Effector memory CD4-positive, alpha-beta T cell (primary cell): ENCODE measurements at regions not wholly inside any gene's neighbourhood (a gene's known extent, or its start where the extent isn't known, plus 50 kb on each side); places are given as distances from the start of the nearest gene placed in this dataset.

ENCODE experiments used
- DNase-seq, 3 donors: peaks; one replicate each; pipeline ENCODE4 v3.0.0-alpha.2; 2020
- H3K27ac ChIP-seq: 2 replicates; pipeline ENCODE4 v1.7.0; 2013; ENCODE audit warnings: mild to moderate bottlenecking, low read length, moderate library complexity; ENCODE audit not compliant: insufficient read depth, poor library complexity, severe bottlenecking
- H3K27me3 ChIP-seq: replicated peaks from 2 replicates; pipeline ENCODE4 v1.7.0; 2013; ENCODE audit warnings: mild to moderate bottlenecking, low read length; ENCODE audit not compliant: insufficient read depth, control insufficient read depth, poor library complexity, severe bottlenecking
- H3K36me3 ChIP-seq: 2 replicates; pipeline ENCODE4 v1.7.0; 2013; ENCODE audit warnings: mild to moderate bottlenecking, low read length, moderate library complexity; ENCODE audit not compliant: control insufficient read depth, insufficient read depth
- H3K4me1 ChIP-seq: 2 replicates; pipeline ENCODE4 v1.7.0; 2013; ENCODE audit warnings: low read length, mild to moderate bottlenecking; ENCODE audit not compliant: control insufficient read depth, insufficient read depth, poor library complexity, severe bottlenecking
- H3K4me3 ChIP-seq: 2 replicates; pipeline ENCODE4 v1.7.0; 2013; ENCODE audit warnings: low read length, low read depth, mild to moderate bottlenecking; ENCODE audit not compliant: insufficient read depth, poor library complexity, severe bottlenecking
- H3K9me3 ChIP-seq: 2 replicates; pipeline ENCODE4 v1.7.0; 2013; ENCODE audit warnings: mild to moderate bottlenecking, low read length, moderate library complexity; ENCODE audit not compliant: control insufficient read depth

- no peak overlapping the region for H3K27ac ChIP-seq
Observed at GRCh38 chr15:95295896-95296625, 1034.4 kb upstream of the NR2F2 start.

GRCh38 chr15:95296643-95297042 lies 1033.9 kb upstream of the NR2F2 start:
- DNase-seq, result no peak
- Histone ChIP-seq H3K4me1 (no peaks in the 10 kb centered on the region), H3K9me3 (no peaks in the 10 kb centered on the region), H3K27ac (no peak overlapping the region), H3K4me3 (no peak overlapping the region), H3K36me3 (no peaks in the 10 kb centered on the region), H3K27me3 (no peaks in the 10 kb centered on the region)

More at GRCh38 chr15:95295896-95296625, 1034.4 kb upstream of the NR2F2 start:
- H3K9me3 ChIP-seq, result no peaks in the 10 kb centered on the region
- no peak overlapping the region for H3K4me3 ChIP-seq
- H3K27me3 ChIP-seq, result no peaks in the 10 kb centered on the region
- no peak for DNase-seq
- H3K36me3 ChIP-seq, result no peaks in the 10 kb centered on the region
- H3K4me1 ChIP-seq, result no peaks in the 10 kb centered on the region

- H3K4me3 ChIP-seq, result no peak overlapping the region
- H3K36me3 ChIP-seq, result no peaks in the 10 kb centered on the region
- no peak overlapping the region for H3K27ac ChIP-seq
- H3K4me1 ChIP-seq, result no peaks in the 10 kb centered on the region
- DNase-seq, result no peak
- H3K9me3 ChIP-seq, result no peaks in the 10 kb centered on the region
- H3K27me3 ChIP-seq, result no peaks in the 10 kb centered on the region
Observed at GRCh38 chr15:95298729-95299128, 1031.8 kb upstream of the NR2F2 start.

GRCh38 chr15:95300958-95301357 lies 1029.5 kb upstream of the NR2F2 start:
- no peak for DNase-seq
- no peaks in the 10 kb centered on the region for H3K9me3 ChIP-seq
- no peaks in the 10 kb centered on the region for H3K4me1 ChIP-seq

GRCh38 chr15:95302206-95302605 lies 1028.3 kb upstream of the NR2F2 start:
- Histone ChIP-seq H3K27me3 (no peaks in the 10 kb centered on the region), H3K9me3 (no peaks in the 10 kb centered on the region), H3K4me3 (no peak overlapping the region), H3K4me1 (no peaks in the 10 kb centered on the region), H3K36me3 (no peaks in the 10 kb centered on the region), H3K27ac (no peak overlapping the region)
- no peak for DNase-seq

More at GRCh38 chr15:95300958-95301357, 1029.5 kb upstream of the NR2F2 start:
- Histone ChIP-seq H3K36me3 (no peaks in the 10 kb centered on the region), H3K27me3 (no peaks in the 10 kb centered on the region), H3K4me3 (no peak overlapping the region), H3K27ac (no peak overlapping the region)

GRCh38 chr15:95302809-95303208 lies 1027.7 kb upstream of the NR2F2 start:
- H3K27me3 ChIP-seq, result no peaks in the 10 kb centered on the region
- no peaks in the 10 kb centered on the region for H3K36me3 ChIP-seq

GRCh38 chr15:95303713-95304112 lies 1026.8 kb upstream of the NR2F2 start:
- no peaks in the 10 kb centered on the region for H3K4me1 ChIP-seq
- no peak overlapping the region for H3K4me3 ChIP-seq

More at GRCh38 chr15:95302809-95303208, 1027.7 kb upstream of the NR2F2 start:
- Histone ChIP-seq H3K27ac (no peak overlapping the region), H3K4me3 (no peak overlapping the region), H3K9me3 (no peaks in the 10 kb centered on the region), H3K4me1 (no peaks in the 10 kb centered on the region)
- no peak for DNase-seq

GRCh38 chr15:95304151-95304946 lies 1026.2 kb upstream of the NR2F2 start:
- Histone ChIP-seq H3K27me3 (no peaks in the 10 kb centered on the region), H3K27ac (no peak overlapping the region), H3K9me3 (no peaks in the 10 kb centered on the region), H3K4me3 (no peak overlapping the region), H3K36me3 (no peaks in the 10 kb centered on the region), H3K4me1 (no peaks in the 10 kb centered on the region)
- DNase-seq, result no peak

More at GRCh38 chr15:95303713-95304112, 1026.8 kb upstream of the NR2F2 start:
- Histone ChIP-seq H3K36me3 (no peaks in the 10 kb centered on the region), H3K9me3 (no peaks in the 10 kb centered on the region), H3K27ac (no peak overlapping the region), H3K27me3 (no peaks in the 10 kb centered on the region)
- no peak for DNase-seq

- Histone ChIP-seq H3K9me3 (no peaks in the 10 kb centered on the region), H3K36me3 (no peaks in the 10 kb centered on the region), H3K4me3 (no peak overlapping the region), H3K27me3 (no peaks in the 10 kb centered on the region), H3K27ac (no peak overlapping the region), H3K4me1 (no peaks in the 10 kb centered on the region)
- no peak for DNase-seq
Observed at GRCh38 chr15:95304947-95305400, 1025.5 kb upstream of the NR2F2 start.

GRCh38 chr15:95307115-95307514 lies 1023.4 kb upstream of the NR2F2 start:
- Histone ChIP-seq H3K9me3 (no peaks in the 10 kb centered on the region), H3K4me1 (no peaks in the 10 kb centered on the region), H3K4me3 (no peak overlapping the region), H3K27me3 (no peaks in the 10 kb centered on the region), H3K27ac (no peak overlapping the region), H3K36me3 (no peaks in the 10 kb centered on the region)
- DNase-seq, result no peak
